H9 (cell line): ENCODE measurements at regions not wholly inside any gene's neighbourhood (a gene's known extent, or its start where the extent isn't known, plus 50 kb on each side); places are given as distances from the start of the nearest gene placed in this dataset.

Source experiments
- DNase-seq: peaks from one replicate; pipeline ENCODE4 v3.0.0-alpha.2; 2017
- H2AFZ ChIP-seq: one replicate; pipeline ENCODE4 v1.6.1; 2013; ENCODE audit warnings: mild to moderate bottlenecking, low read length, control low read depth, moderate library complexity
- H2AK5ac ChIP-seq: 2 replicates; pipeline ENCODE4 v1.6.1; 2013; ENCODE audit warnings: low read length, control low read depth, mixed read lengths; ENCODE audit not compliant: insufficient read length
- H2BK120ac ChIP-seq: one replicate; pipeline ENCODE4 v1.6.1; 2013; ENCODE audit warnings: low read depth, mild to moderate bottlenecking, low read length, control low read depth, inconsistent platforms; ENCODE audit not compliant: poor library complexity, severe bottlenecking
- H2BK12ac ChIP-seq: 2 replicates; pipeline ENCODE4 v1.6.1; 2013; ENCODE audit warnings: low read length, control low read depth, mixed read lengths, low read depth; ENCODE audit not compliant: insufficient read length
- H2BK15ac ChIP-seq: 2 replicates; pipeline ENCODE4 v1.6.1; 2013; ENCODE audit warnings: low read depth, low read length, control low read depth
- H2BK20ac ChIP-seq: one replicate; pipeline ENCODE4 v1.6.1; 2013; ENCODE audit warnings: low read depth, mild to moderate bottlenecking, low read length, control low read depth, inconsistent platforms; ENCODE audit not compliant: poor library complexity, severe bottlenecking
- H2BK5ac ChIP-seq: 2 replicates; pipeline ENCODE4 v1.6.1; 2013; ENCODE audit warnings: low read length, control low read depth, mixed read lengths; ENCODE audit not compliant: insufficient read length
- H3K14ac ChIP-seq: 2 replicates; pipeline ENCODE4 v1.6.1; 2013; ENCODE audit warnings: low read length, control low read depth; ENCODE audit not compliant: insufficient read depth
- H3K18ac ChIP-seq: 2 replicates; pipeline ENCODE4 v1.6.1; 2013; ENCODE audit warnings: low read depth, mild to moderate bottlenecking, mixed read lengths, low read length, control low read depth; ENCODE audit not compliant: insufficient read length
- H3K23ac ChIP-seq: 2 replicates; pipeline ENCODE4 v1.6.1; 2013; ENCODE audit warnings: low read length, control low read depth, mixed read lengths, low read depth; ENCODE audit not compliant: insufficient read length
- H3K23me2 ChIP-seq: 2 replicates; pipeline ENCODE4 v1.6.1; 2013; ENCODE audit warnings: low read depth, mild to moderate bottlenecking, mixed read lengths, low read length, control low read depth; ENCODE audit not compliant: insufficient read length, poor library complexity, severe bottlenecking
- H3K27ac ChIP-seq: 2 replicates; pipeline ENCODE4 v1.5.1; 2013; ENCODE audit warnings: low read length, control low read depth, mixed read lengths, low read depth; ENCODE audit not compliant: insufficient read length
- H3K27me3 ChIP-seq: 2 replicates; pipeline ENCODE4 v1.6.1; 2013; ENCODE audit warnings: low read length, control low read depth, inconsistent platforms; ENCODE audit not compliant: insufficient read depth
- H3K4ac ChIP-seq: 2 replicates; pipeline ENCODE4 v1.6.1; 2013; ENCODE audit warnings: low read depth, mild to moderate bottlenecking, control low read depth, inconsistent platforms, low read length, moderate library complexity
- H3K4me1 ChIP-seq: 2 replicates; pipeline ENCODE4 v1.6.1; 2013; ENCODE audit warnings: low read length, control low read depth, inconsistent platforms; ENCODE audit not compliant: insufficient read depth
- H3K4me2 ChIP-seq: 2 replicates; pipeline ENCODE4 v1.6.1; 2013; ENCODE audit warnings: low read length, control low read depth, mixed read lengths; ENCODE audit not compliant: insufficient read length, insufficient read depth
- H3K56ac ChIP-seq: 2 replicates; pipeline ENCODE4 v1.6.1; 2013; ENCODE audit warnings: low read depth, mild to moderate bottlenecking, mixed read lengths, low read length, control low read depth; ENCODE audit not compliant: insufficient read length
- H3K79me1 ChIP-seq: 2 replicates; pipeline ENCODE4 v1.6.1; 2013; ENCODE audit warnings: low read depth, mild to moderate bottlenecking, moderate library complexity, low read length, control low read depth, inconsistent platforms; ENCODE audit not compliant: insufficient read depth, poor library complexity, severe bottlenecking
- H3K79me2 ChIP-seq: 2 replicates; pipeline ENCODE4 v1.6.1; 2013; ENCODE audit warnings: low read length, control low read depth, inconsistent platforms; ENCODE audit not compliant: insufficient read depth
- H3K9ac ChIP-seq: 2 replicates; pipeline ENCODE4 v1.6.1; 2013; ENCODE audit warnings: low read length, control low read depth, mixed read lengths; ENCODE audit not compliant: insufficient read length; ENCODE audit errors: extremely low read depth
- H3K9me3 ChIP-seq: one replicate; pipeline ENCODE4 v1.6.1; 2013; ENCODE audit warnings: low read depth, low read length, inconsistent platforms; ENCODE audit not compliant: control insufficient read depth
- H3T11ph ChIP-seq: one replicate; pipeline ENCODE4 v1.6.1; 2013; ENCODE audit warnings: mild to moderate bottlenecking, low read length, control low read depth, inconsistent platforms
- H4K20me1 ChIP-seq: one replicate; pipeline ENCODE4 v1.6.1; 2013; ENCODE audit not compliant: control insufficient read depth, insufficient read length, insufficient read depth
- H4K5ac ChIP-seq: 2 replicates; pipeline ENCODE4 v1.6.1; 2013; ENCODE audit warnings: low read depth, mild to moderate bottlenecking, mixed read lengths, low read length, control low read depth; ENCODE audit not compliant: insufficient read length
- H4K8ac ChIP-seq: replicated peaks from 2 replicates; pipeline ENCODE4 v1.6.1; 2013; ENCODE audit warnings: low read length, control low read depth, mixed read lengths, low read depth; ENCODE audit not compliant: insufficient read length
- H4K91ac ChIP-seq: 2 replicates; pipeline ENCODE4 v1.6.1; 2013; ENCODE audit warnings: low read depth, mild to moderate bottlenecking, moderate library complexity, mixed read lengths, low read length, control low read depth; ENCODE audit not compliant: insufficient read length
- H3K27ac Mint-ChIP-seq, 3 experiments: 2 replicates in 2 of 3; 3 replicates in 1 of 3; pipeline ENCODE4 v1.8.0; 2020 to 2021; ENCODE audit warnings: mixed read lengths in 3 of 3, mild to moderate bottlenecking in 1 of 3, moderate library complexity in 1 of 3
- H3K27me3 Mint-ChIP-seq: 2 replicates; pipeline ENCODE4 v1.8.0; 2021; ENCODE audit warnings: low read depth, mild to moderate bottlenecking, moderate library complexity, mixed read lengths
- H3K36me3 Mint-ChIP-seq, 3 experiments: 2 replicates in 2 of 3; 3 replicates in 1 of 3; pipeline ENCODE4 v1.8.0; 2020 to 2021; ENCODE audit warnings: low read depth in 3 of 3, mixed read lengths in 3 of 3; ENCODE audit not compliant: insufficient read depth in 1 of 3
- H3K4me1 Mint-ChIP-seq, 2 experiments: 2 replicates each; pipeline ENCODE4 v1.8.0; 2020; ENCODE audit warnings: mixed read lengths in 2 of 2
- H3K4me3 Mint-ChIP-seq, 2 experiments: 2 replicates in 1 of 2; 3 replicates in 1 of 2; pipeline ENCODE4 v1.8.0; 2020 to 2021; ENCODE audit warnings: mild to moderate bottlenecking in 2 of 2, mixed read lengths in 2 of 2, moderate library complexity in 1 of 2
- H3K9me3 Mint-ChIP-seq, 2 experiments: 2 replicates in 1 of 2; 3 replicates in 1 of 2; pipeline ENCODE4 v1.8.0; 2020; ENCODE audit warnings: mild to moderate bottlenecking in 2 of 2, mixed read lengths in 2 of 2, moderate library complexity in 1 of 2
- WGBS: extraction: QIAGEN DNeasy Blood & Tissue Kit; methylation state at CpG from one replicate; pipeline ENCODE4 v1.1.7; 2013; ENCODE audit warnings: missing lambda C conversion rate, low lambda C conversion rate, mixed read lengths; ENCODE audit not compliant: insufficient read length; ENCODE audit errors: extremely low coverage; 5-methylcytosine and 5-hydroxymethylcytosine counted together
- TF ChIP-seq, protein P1 (sequence below): fragments of 200-600 bp; sonication (generic); conservative IDR thresholded peaks from 3 replicates; pipeline ENCODE4 v1.8.0; 2021; ENCODE audit warnings: antibody characterized with exemption, mild to moderate bottlenecking

DNA sequence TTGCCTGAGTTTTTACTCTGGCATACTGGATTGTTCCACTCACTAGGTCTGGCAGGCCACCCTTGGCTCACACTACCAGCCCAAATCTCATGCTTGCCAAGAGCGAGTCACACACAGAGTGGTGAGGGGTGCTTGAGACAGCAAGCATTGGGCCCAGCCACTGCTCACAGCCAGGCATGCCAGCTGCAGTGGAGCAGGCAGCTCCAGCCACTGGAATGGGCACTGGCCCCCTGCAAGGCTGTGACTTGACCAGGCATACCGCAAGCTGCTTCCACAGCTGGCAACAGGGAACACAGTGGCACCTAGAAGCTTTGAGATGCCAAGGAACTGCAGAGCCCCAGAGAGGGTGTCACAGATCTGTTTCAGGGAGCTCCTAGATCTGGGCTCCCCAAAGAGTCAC, 488.5 kb downstream of the LRFN5 start:
- no peak overlapping the region for H4K5ac ChIP-seq
- no peak overlapping the region for H3K4ac ChIP-seq
- TF ChIP-seq, protein P1, sequence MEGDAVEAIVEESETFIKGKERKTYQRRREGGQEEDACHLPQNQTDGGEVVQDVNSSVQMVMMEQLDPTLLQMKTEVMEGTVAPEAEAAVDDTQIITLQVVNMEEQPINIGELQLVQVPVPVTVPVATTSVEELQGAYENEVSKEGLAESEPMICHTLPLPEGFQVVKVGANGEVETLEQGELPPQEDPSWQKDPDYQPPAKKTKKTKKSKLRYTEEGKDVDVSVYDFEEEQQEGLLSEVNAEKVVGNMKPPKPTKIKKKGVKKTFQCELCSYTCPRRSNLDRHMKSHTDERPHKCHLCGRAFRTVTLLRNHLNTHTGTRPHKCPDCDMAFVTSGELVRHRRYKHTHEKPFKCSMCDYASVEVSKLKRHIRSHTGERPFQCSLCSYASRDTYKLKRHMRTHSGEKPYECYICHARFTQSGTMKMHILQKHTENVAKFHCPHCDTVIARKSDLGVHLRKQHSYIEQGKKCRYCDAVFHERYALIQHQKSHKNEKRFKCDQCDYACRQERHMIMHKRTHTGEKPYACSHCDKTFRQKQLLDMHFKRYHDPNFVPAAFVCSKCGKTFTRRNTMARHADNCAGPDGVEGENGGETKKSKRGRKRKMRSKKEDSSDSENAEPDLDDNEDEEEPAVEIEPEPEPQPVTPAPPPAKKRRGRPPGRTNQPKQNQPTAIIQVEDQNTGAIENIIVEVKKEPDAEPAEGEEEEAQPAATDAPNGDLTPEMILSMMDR: no peak
- H3K18ac ChIP-seq: no peak overlapping the region
- H3K9me3 Mint-ChIP-seq: peaks cover 0 to 2% of the 10 kb centered on the region in 2 experiments; a peak in 3 of 5 replicates
- no peak overlapping the region for H3T11ph ChIP-seq
- H3K4me3 Mint-ChIP-seq: no peak overlapping the region
- no peak overlapping the region for H3K9ac ChIP-seq
- no peak overlapping the region for H2AFZ ChIP-seq
- no peaks in the 10 kb centered on the region for H3K9me3 ChIP-seq
- H3K27ac Mint-ChIP-seq: no peak overlapping the region
- H3K4me1 ChIP-seq: no peaks in the 10 kb centered on the region
- H2BK12ac ChIP-seq: no peak overlapping the region
- H3K27ac ChIP-seq: no peak overlapping the region
- no peak overlapping the region for H4K91ac ChIP-seq
- no peak overlapping the region for H3K23ac ChIP-seq
- no peak overlapping the region for H3K4me2 ChIP-seq
- H3K27me3 ChIP-seq: no peaks in the 10 kb centered on the region
- H3K27me3 Mint-ChIP-seq: no peaks in the 10 kb centered on the region
- no peaks in the 10 kb centered on the region for H3K79me2 ChIP-seq
- no peak overlapping the region for H3K56ac ChIP-seq
- H2BK15ac ChIP-seq: no peak overlapping the region
- no peak overlapping the region for H2AK5ac ChIP-seq
- no peaks in the 10 kb centered on the region for H4K20me1 ChIP-seq
- DNase-seq: peak; percentile 9
- no peak overlapping the region for H4K8ac ChIP-seq
- peaks cover 0 to 4% (median 0%) of the 10 kb centered on the region in 3 experiments; a peak in 1 of 7 replicates for H3K36me3 Mint-ChIP-seq
- no peak overlapping the region for H2BK5ac ChIP-seq
- H3K4me1 Mint-ChIP-seq: no peaks in the 10 kb centered on the region
- no peaks in the 10 kb centered on the region for H3K23me2 ChIP-seq
- no peak overlapping the region for H2BK20ac ChIP-seq
- no CpG with 5 or more reads among the region's 2 CpGs for WGBS
- H2BK120ac ChIP-seq: no peak overlapping the region
- no peaks in the 10 kb centered on the region for H3K79me1 ChIP-seq
- H3K14ac ChIP-seq: no peak overlapping the region; the same call in 1 of the 2 replicates
